ENCODE measurements at regions not wholly inside any gene's neighbourhood (a gene's known extent, or its start where the extent isn't known, plus 50 kb on each side); places are given as distances from the start of the nearest gene placed in this dataset.

DNA sequence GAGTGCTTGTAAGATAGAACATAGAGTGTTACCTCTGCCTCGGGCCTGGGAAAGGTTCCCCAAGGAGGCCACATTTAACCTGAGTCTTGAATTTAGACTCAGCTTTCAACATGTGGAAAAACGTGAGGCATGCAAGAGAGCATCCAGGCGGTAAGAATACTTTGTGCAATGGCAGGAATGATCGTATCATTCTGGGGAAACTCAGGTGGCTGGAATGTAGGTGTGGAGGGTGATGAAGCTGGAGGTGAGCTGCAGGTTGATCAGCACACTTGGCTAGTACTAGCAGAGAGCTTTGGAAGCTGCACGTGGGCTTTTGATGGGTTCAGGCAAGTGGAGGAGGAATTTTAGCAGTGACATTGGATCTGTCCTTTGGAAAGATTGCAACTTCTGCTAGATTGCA, 270.3 kb upstream of the RAG2 start:
- DNase-seq (ENCODE audit: low read depth in 1 of 2, low spot score in 1 of 2) = no peak

DNA sequence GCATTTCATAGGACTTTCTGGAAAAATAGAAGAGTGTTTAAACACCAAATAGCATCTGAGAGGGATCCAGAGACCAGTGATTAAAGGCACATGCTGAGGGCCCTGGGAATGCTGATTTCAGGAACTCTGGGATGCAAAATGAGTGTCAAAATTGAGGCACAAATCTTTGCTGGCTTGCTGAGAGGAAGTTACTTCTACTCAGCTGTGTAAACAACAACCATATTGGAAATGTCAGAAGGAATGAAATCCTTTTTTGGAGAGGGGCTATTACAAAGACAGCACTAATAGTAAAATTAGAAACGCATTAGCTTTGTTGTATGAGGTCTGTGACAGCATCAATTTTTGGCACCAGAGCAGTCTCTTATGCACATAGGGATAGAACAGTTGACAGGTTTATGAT, 267.8 kb upstream of the RAG2 start:
- DNase-seq (ENCODE audit: low read depth in 1 of 2, low spot score in 1 of 2) = no peak

DNA sequence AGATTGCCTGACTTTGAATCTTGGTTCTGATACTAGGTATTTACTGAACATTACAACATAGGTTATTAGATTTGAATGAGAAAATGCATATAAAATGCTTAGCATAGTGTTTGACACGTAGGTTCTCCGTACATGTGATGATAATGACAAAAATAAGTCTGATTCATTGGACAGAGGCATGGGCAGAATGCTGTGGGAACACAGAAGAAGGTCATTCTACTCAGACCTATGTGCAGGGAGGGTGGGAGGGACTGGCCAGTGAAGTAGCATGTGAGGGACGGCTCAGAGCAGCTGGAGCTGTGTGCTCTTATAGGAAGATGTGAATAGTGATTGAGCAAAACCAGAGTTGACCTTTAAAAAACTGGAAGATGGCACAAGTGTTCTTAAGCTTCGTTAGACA, 256.8 kb upstream of the RAG2 start:
- no peak for DNase-seq (ENCODE audit: low read depth in 1 of 2, low spot score in 1 of 2)

DNA sequence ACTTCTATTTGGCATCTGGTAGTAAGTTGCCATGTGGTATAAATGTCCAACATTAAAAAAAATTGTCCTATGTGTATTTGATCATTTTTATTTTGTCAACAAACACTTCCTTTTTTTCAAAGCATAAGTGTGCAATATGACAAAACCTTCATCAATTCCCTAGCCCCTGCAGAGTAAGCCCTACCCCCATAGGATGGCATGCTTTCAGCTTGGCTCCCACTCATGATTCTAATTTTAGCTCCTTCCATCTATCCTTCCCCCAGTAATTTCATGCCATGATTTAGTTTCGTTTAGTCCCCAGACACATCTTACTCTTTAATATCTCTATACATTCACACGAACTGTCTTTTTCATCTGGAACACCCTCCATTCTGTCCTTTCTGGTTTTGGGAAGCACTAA, 250.6 kb upstream of the RAG2 start:
- DNase-seq (ENCODE audit: low read depth in 1 of 2, low spot score in 1 of 2) = no peak

DNA sequence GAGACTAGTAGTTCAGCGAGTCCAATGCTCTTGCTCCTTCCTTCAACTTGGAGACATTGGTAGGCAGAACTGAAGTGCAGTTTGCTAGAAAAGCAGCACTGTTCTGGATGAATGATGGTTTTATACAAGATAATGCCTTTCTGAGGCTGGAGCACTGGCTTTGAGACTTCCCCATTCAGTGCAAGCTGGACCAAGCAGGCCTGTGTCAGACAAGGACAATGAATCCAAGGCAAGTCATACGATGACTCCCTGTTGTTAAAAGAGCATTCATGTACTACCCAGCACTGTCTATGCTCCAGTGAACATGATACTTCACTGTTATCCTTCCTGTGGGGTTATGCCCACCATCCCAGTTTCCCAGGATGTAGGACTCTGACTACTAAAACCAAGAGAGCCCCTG, 242.3 kb upstream of the RAG2 start:
- DNase-seq (ENCODE audit: low read depth in 1 of 2, low spot score in 1 of 2) = no peak

DNA sequence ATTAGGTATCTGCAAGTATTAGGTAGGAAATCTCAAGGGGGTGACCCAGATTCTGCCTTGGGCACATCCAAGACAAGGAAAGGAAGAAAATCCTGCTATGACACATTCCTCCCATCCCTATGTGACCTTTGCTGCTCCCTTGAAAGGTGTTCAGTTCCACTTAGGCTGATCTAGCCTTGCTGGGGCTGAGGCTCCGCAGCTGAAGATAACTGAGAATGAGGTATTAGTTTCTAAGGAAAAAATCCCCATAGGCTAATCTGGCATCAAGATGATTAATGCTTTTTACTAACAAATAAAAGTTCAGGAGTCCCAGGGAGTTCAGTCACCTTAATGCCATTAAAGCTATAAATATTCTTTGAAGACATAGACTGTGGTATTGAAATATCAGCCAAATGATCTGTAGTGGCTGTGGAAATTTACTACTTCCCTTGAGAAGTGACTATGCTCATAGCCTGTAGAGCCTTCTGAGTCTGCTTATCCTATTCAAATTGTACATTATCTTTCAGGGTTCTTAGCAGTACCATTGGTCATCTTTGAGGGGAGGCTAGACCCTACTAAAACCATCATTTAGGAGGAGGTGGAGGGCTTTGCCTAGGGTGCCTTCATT, 239.9 kb upstream of the RAG2 start:
- no peak for DNase-seq (ENCODE audit: low read depth in 1 of 2, low spot score in 1 of 2)

DNA sequence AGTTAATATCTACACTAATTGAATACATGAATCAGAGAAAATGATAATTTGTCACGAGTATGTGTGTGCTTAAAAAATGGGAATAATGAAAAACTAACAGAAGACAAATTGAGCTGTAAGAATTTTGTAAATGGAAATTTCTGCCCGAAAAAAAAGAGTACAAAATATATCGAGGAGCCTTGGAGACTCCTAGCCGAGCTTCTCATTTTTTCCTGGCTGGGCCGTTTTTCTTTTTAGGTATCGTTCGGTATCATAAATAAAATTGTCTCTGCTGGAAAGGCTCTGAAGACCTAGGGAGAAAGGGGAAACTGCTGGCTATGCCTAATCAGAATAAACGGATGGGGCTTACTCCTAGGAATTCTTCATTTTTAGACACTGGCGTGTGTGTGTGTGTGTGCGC, 227.2 kb upstream of the RAG2 start:
- no peak for DNase-seq (ENCODE audit: low read depth in 1 of 2, low spot score in 1 of 2)

DNA sequence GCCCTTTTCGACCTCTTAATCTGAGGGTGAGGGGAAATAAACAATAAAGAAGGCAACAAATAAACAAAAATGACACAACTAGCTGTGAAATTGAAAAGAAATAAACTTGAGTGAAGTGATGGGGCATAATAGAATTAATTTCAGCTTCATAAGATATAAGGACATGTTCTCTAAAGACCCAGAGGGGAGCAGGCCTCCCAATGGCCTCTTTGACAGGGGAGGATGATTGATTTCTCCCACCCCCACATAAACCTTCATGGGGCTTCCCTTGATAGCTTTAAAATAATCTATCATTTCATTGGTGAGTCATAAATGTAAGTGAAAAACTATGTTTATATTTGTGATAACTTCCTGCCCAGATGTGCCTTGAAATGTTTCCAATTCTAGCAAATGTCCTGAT, 226.3 kb upstream of the RAG2 start:
- DNase-seq (ENCODE audit: low read depth in 1 of 2, low spot score in 1 of 2) = no peak

DNA sequence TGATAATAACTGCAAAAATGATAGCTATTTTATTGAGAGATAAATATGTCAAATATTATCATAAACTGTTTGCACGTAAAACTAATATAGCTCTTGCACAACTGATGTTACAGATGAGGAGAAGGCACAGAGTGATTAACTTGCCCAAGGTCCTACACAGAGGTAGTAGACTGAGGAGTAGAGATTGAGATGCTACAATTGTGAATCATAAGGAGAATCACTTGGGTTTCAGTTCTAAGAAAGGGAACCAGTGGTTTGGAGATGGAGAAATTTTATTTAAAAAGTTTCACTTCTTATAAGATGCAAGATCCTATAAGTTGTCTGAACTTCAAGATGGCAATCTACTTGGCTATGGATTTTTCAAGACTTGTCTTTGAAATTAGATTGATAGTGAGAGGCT, 224.8 kb upstream of the RAG2 start:
- DNase-seq (ENCODE audit: low read depth in 1 of 2, low spot score in 1 of 2) = no peak

DNA sequence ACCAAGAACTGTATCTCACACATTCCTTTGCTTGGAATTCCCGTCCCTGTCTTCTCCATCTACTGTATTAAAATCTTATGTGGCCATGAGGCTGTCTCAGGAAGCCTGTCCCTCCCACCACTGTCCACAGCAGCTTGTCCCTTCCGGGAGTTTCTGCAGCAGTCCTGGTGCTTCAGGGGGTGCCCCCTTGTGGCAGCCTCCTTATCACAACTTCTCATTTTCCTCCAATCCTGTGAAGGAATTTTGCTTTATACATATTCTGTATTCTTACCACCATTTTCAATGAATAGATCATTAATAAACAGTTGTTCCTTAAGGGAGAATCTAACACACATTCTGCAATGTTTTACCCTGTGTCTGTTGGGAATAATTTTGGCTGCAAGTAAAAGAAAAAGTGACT, 220.4 kb upstream of the RAG2 start:
- DNase-seq (ENCODE audit: low read depth in 1 of 2, low spot score in 1 of 2) = no peak

DNA sequence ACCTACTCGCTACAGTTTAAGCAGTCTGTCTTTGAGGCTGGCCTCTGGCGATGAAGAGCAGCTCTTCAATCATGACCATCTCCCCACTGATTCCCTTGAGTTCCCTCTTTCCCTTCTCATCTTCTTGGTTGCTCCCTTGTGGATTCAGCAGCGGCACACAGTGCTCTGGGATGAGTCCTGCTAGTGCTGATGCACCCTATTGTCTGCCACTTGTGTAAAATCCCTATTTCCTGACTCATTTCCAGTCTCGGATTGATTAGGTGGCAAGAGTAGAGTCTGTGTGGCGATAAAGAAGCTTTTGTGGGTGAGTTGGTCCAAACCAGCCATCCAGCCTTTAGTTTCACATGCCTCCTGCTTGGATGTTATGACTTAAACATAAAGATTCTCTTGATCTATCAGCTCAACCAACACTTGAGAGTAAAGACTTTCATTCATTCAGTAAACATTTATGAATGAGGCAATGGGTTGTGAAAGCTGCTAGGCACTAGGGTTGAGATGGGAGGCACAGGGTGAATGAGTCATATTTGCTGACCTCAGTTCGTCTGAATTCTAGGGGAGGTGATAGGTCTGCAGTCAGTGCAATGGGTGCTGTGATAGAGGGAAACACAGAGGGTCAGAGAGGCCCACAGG, 219.4 kb upstream of the RAG2 start:
- no peak for DNase-seq (ENCODE audit: low read depth in 1 of 2, low spot score in 1 of 2)

DNA sequence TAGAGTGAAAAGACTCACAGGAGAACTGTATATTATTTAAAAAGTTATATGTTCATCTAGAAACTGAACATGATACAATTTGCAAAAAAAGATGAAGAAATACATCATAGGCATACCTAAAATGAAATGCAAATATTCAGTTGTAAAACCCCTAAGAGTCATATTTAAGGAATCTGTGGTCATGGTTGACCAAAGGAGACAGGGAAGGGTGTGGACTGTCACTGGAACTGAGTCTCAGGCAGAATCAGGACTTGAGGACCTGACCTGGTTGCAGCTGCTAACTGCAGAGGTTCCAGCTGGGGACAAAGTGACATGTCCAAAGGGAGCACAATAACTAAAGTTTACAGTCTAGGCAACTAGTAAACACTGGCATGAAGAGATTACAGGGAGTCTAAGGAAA, 211.3 kb upstream of the RAG2 start:
- DNase-seq (ENCODE audit: low read depth in 1 of 2, low spot score in 1 of 2) = no peak

DNA sequence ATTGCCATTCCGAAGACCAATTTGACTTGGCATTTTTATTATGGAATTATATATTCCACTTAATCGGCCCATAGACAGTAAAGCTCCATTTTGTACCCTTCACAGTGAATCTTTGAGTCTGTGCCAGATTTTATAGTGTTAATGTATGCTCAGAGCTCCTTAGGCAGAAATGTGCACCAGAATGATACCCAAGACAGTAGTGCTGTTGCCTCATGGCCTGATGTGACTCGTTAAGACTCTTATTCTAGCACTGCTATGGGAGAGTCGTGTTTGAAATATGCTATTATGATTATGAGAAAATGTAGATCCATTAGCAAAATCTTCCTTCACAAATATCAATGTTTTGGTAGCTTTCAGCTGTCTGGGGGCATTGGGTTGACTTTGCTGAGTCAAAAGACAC, 209.8 kb upstream of the RAG2 start:
- DNase-seq (ENCODE audit: low read depth in 1 of 2, low spot score in 1 of 2) = no peak

DNA sequence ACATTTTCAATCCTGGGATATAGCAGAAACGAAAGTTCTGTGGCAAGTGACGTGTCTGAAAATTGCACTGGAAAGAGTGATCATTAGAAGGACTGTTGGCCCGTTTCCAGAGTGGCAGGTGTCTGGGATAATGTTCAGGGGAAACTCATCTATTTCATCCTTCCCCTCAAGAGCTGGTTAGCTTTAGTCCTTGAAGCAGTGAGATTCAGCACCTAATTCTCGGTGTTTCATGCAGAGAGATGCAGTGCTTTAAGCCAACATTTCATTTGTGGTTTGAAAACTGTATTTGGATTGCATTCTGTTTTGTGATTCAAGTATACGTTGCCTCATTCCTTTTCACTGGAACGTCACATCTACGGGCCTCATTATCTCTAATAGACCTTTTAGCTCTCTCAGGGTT, 205.0 kb upstream of the RAG2 start:
- DNase-seq (ENCODE audit: low read depth in 1 of 2, low spot score in 1 of 2) = no peak

DNA sequence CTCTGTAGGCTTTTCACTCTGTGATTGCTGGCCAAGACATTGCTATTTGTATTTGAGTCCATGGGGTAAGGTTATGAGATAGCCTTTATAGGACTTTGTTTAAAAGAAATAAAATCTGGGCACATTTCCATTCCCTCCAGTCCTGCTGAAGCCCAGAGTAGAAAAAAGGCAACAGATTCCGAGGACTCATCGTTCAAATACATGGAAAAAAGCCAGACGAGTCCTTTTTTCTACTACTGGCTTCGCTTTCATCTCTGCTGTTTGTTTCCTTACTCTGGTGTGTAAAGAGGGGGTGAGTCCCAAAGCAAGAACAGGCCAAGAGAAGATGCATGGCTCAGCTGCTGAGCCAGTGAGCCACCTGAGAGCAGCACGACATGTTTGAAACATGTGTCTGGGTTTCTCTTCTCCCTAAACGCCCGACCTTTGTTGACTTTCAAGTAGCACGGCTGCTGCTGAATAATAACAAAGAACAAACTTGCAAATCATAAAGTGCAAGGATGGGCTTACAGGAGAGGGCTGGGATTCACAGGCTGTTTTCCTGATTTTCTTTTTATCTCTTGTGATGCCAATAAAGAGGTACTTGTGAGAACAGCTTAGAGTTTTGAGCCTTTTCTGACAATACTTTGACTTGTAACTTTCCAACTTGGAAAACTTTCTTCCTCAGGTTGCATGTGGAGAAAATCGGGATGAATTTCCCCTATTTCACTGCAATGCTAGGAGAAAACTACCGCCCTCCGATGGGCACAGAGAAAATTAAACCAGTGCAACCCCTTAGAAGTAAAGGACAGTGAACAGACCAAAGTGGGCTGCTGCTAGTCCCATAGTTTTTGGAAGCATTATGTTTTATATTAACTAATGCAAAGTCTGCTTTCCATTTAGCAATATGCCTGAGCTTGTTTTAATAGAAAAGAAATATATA, 195.2 kb upstream of the RAG2 start:
- no peak for DNase-seq (ENCODE audit: low read depth in 1 of 2, low spot score in 1 of 2)

DNA sequence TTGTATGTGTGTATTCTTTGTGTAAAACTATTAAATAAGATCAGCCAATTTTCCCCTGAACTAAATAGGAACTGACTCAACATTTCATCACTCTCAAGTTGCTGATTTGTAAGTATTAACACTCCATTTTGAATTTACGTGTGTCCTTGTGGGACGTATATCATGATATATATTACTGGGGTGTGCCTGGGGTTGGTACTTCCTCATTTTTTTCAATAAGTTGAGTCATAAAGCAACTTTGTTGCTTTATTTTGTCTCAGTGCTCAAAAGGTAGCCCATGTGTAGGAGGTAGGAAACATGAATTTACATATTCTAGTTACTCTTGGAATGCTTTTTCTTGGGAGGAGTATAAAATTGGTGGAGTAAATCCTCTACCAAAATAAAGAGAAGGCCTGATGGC, 193.9 kb upstream of the RAG2 start:
- no peak for DNase-seq (ENCODE audit: low read depth in 1 of 2, low spot score in 1 of 2)

DNA sequence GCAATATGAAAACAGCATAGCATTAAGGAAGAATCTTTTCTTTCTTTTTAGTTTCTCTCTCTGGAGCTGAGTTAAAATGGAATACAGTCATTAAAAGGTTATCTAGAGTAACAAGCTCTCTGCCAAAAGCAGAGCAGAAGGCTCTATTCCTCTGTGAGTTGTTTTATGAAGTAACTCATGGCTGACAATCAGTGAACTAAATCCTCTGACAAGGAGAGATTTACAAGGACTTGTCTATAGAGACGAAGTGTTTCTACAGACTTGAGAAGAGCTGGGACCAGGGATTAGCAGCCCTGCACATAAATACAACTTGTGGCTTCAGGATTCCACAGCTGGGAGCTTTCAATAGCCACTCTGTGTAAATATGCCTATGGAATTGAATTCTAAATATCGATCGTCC, 192.5 kb upstream of the RAG2 start:
- no peak for DNase-seq (ENCODE audit: low read depth in 1 of 2, low spot score in 1 of 2)

DNA sequence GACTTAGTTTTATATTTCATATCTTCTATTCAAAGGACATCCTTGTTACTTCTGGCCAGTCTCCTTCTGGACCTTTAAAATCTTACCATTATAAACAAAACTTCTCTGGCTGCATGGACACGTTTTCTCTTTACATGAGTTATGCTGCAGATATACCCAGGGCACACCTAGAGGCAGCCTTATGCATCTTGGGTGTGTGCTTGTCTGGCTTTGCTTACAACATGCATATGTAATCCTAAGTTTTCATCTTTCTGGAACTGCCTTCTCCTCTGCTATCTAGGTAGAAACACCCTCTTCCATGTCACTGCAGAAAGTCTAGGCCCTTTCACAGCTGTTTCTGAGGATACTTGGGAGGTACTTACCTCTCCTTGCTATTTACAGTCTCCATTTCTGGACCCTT, 185.8 kb upstream of the RAG2 start:
- DNase-seq (ENCODE audit: low read depth in 1 of 2, low spot score in 1 of 2) = no peak

DNA sequence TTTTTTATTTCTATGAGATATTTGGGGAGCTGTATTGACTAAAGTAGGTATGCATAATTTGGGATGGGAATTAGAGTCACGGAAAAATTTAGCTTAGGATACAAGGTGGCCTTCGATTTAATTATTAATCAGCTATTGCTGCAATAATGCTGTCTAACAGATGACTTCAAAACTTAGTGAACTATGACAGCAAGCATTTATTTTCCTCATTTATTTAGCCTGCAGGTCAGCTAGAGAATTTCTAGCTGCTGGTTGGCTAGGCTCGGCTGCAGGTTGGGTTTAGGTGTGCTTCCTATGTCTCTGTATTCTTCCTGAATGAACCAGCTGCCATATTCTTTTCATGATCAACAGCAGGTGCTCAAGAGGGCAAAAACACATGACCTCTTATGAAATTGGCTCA, 181.8 kb upstream of the RAG2 start:
- DNase-seq (ENCODE audit: low read depth in 1 of 2, low spot score in 1 of 2) = no peak

DNA sequence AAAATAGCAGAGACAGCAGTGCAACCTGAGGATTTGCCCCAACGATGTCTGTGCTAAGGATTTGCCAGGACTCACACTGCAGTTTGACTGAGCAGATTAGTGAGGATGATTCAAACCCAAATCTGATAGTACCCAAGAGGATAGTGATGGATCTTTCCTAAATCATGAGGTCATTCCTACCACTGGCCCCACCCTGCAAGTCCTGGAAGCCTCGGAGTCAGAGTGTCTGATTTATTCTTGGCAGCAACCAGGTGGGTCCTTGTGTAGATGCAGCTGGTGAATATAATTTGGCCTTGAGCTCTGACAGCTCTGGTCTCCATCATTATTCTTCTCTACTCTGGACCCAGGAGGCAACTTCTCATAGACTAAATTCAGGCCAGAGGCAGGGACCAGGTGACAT, 179.3 kb upstream of the RAG2 start:
- no peak for DNase-seq (ENCODE audit: low read depth in 1 of 2, low spot score in 1 of 2)

DNA sequence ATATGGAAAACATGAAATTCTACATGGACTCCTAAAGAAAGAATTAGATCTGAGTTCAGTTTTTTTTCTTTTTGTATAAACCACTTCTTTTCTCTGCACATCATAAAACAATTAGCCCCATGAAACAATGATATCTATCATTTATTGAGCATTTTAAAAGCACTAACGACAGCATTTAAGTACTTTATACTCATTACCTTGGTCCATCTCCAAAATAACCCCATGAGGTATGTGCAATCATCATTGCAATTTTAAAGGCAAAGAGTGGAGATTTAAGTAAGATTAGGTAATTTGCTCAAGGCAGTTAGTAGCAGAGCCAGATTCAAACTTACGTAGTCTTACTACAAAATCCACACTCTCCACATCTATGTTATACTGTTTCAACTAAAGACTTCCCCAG, 177.7 kb upstream of the RAG2 start:
- no peak for DNase-seq (ENCODE audit: low read depth in 1 of 2, low spot score in 1 of 2)

DNA sequence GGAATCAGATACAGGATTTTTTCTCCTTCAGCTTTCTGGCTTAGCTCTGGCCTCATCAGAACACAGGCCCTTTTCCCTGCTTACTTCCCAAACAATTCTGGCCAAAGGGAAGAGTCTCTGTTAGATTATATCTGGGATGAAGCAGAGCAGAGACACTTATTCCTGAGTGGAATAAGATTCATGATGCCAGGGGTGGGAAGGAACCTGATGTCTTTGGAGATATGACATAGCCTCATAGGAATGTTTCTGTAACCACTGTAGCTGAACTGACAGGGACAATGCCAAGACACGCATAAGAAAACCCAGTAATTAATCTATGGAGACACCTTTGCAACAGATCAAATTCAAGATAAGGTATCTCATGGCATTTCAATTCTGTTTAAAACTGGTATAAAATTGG, 177.1 kb upstream of the RAG2 start:
- DNase-seq (ENCODE audit: low read depth in 1 of 2, low spot score in 1 of 2) = no peak

DNA sequence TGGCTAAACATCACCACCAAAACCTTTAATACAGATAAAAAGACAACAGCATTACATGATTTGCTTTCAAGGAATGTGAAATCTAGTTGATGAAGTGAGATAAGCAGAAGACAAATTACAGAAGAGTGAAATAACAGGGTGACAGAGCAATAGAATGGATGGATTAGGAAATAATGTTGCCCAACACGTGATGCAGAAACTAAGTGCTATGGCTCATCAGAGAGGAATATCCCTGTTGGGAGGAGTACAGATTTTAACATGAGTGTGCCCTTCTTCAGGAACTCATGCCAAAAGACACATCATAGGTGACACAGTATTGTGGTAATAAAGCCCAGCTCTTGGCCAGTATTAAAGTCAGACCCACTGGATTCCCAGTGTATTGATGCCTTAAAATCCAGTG, 176.6 kb upstream of the RAG2 start:
- DNase-seq (ENCODE audit: low read depth in 1 of 2, low spot score in 1 of 2) = no peak
